ENCODE measurements at regions not wholly inside any gene's neighbourhood (a gene's known extent, or its start where the extent isn't known, plus 50 kb on each side); places are given as distances from the start of the nearest gene placed in this dataset.

DNA sequence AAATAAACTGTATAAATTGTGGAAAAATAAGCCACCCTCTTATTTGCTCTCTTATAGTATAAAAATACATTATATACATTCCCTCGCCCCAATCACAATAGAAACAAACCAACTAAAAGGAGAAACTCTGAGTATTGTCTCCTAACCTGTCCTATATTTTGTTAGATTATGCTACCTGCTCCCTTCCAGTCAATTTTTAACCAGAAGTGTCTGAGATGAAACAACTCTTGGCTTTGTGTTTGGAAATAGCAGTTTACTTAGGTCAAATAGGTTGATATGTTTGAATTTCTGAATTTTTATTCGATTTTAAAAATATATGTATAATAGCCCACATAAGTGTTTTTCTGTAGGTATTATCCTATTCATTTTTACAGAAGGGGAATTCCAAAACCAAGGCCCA, 475.0 kb upstream of the ZNF462 start:
- no peak for ATAC-seq
- TF ChIP-seq TCF4 (CRISPR knock-in tag; IDR thresholded peaks at IDR 0.05; ENCODE audit: borderline replicate concordance) (no peak), ISL1 (CRISPR knock-in tag; IDR thresholded peaks at IDR 0.05) (no peak), GLIS3 (CRISPR knock-in tag; IDR thresholded peaks at IDR 0.05) (no peak), ZFP30 (CRISPR knock-in tag; IDR thresholded peaks at IDR 0.05) (no peak), ZNF8 (CRISPR knock-in tag; IDR thresholded peaks at IDR 0.05) (no peak), ZNF70 (CRISPR knock-in tag; IDR thresholded peaks at IDR 0.05) (no peak), CSDC2 (CRISPR knock-in tag; IDR thresholded peaks at IDR 0.05) (no peak), TOX (CRISPR knock-in tag; IDR thresholded peaks at IDR 0.05; ENCODE audit: borderline replicate concordance) (no peak), ZC3H10 (CRISPR knock-in tag; IDR thresholded peaks at IDR 0.05) (no peak), RARB (CRISPR knock-in tag; IDR thresholded peaks at IDR 0.05) (no peak), PPARA (CRISPR knock-in tag; IDR thresholded peaks at IDR 0.05; ENCODE audit: borderline replicate concordance) (no peak), ZFP3 (CRISPR knock-in tag; IDR thresholded peaks at IDR 0.05) (no peak), ZNF565 (CRISPR knock-in tag; conservative IDR thresholded peaks at IDR 0.05; ENCODE audit: low read depth) (no peak), BACH2 (CRISPR knock-in tag; IDR thresholded peaks at IDR 0.05; ENCODE audit: borderline replicate concordance) (no peak)
- TF ChIP-seq, protein P1, sequence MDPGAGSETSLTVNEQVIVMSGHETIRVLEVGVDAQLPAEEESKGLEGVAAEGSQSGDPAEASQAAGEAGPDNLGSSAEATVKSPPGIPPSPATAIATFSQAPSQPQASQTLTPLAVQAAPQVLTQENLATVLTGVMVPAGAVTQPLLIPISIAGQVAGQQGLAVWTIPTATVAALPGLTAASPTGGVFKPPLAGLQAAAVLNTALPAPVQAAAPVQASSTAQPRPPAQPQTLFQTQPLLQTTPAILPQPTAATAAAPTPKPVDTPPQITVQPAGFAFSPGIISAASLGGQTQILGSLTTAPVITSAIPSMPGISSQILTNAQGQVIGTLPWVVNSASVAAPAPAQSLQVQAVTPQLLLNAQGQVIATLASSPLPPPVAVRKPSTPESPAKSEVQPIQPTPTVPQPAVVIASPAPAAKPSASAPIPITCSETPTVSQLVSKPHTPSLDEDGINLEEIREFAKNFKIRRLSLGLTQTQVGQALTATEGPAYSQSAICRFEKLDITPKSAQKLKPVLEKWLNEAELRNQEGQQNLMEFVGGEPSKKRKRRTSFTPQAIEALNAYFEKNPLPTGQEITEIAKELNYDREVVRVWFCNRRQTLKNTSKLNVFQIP (CRISPR knock-in tag; IDR thresholded peaks at IDR 0.05; ENCODE audit: borderline replicate concordance, low read depth), result no peak
- TF ChIP-seq, protein P2, sequence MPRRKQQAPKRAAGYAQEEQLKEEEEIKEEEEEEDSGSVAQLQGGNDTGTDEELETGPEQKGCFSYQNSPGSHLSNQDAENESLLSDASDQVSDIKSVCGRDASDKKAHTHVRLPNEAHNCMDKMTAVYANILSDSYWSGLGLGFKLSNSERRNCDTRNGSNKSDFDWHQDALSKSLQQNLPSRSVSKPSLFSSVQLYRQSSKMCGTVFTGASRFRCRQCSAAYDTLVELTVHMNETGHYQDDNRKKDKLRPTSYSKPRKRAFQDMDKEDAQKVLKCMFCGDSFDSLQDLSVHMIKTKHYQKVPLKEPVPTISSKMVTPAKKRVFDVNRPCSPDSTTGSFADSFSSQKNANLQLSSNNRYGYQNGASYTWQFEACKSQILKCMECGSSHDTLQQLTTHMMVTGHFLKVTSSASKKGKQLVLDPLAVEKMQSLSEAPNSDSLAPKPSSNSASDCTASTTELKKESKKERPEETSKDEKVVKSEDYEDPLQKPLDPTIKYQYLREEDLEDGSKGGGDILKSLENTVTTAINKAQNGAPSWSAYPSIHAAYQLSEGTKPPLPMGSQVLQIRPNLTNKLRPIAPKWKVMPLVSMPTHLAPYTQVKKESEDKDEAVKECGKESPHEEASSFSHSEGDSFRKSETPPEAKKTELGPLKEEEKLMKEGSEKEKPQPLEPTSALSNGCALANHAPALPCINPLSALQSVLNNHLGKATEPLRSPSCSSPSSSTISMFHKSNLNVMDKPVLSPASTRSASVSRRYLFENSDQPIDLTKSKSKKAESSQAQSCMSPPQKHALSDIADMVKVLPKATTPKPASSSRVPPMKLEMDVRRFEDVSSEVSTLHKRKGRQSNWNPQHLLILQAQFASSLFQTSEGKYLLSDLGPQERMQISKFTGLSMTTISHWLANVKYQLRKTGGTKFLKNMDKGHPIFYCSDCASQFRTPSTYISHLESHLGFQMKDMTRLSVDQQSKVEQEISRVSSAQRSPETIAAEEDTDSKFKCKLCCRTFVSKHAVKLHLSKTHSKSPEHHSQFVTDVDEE (CRISPR knock-in tag; IDR thresholded peaks at IDR 0.05), result no peak
- TF ChIP-seq, protein P3, sequence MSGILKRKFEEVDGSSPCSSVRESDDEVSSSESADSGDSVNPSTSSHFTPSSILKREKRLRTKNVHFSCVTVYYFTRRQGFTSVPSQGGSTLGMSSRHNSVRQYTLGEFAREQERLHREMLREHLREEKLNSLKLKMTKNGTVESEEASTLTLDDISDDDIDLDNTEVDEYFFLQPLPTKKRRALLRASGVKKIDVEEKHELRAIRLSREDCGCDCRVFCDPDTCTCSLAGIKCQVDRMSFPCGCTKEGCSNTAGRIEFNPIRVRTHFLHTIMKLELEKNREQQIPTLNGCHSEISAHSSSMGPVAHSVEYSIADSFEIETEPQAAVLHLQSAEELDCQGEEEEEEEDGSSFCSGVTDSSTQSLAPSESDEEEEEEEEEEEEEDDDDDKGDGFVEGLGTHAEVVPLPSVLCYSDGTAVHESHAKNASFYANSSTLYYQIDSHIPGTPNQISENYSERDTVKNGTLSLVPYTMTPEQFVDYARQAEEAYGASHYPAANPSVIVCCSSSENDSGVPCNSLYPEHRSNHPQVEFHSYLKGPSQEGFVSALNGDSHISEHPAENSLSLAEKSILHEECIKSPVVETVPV (CRISPR knock-in tag; IDR thresholded peaks at IDR 0.05), result no peak
- TF ChIP-seq, protein P4, sequence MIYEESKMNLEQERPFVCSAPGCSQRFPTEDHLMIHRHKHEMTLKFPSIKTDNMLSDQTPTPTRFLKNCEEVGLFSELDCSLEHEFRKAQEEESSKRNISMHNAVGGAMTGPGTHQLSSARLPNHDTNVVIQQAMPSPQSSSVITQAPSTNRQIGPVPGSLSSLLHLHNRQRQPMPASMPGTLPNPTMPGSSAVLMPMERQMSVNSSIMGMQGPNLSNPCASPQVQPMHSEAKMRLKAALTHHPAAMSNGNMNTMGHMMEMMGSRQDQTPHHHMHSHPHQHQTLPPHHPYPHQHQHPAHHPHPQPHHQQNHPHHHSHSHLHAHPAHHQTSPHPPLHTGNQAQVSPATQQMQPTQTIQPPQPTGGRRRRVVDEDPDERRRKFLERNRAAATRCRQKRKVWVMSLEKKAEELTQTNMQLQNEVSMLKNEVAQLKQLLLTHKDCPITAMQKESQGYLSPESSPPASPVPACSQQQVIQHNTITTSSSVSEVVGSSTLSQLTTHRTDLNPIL (CRISPR knock-in tag; IDR thresholded peaks at IDR 0.05; ENCODE audit: low read depth), result no peak

DNA sequence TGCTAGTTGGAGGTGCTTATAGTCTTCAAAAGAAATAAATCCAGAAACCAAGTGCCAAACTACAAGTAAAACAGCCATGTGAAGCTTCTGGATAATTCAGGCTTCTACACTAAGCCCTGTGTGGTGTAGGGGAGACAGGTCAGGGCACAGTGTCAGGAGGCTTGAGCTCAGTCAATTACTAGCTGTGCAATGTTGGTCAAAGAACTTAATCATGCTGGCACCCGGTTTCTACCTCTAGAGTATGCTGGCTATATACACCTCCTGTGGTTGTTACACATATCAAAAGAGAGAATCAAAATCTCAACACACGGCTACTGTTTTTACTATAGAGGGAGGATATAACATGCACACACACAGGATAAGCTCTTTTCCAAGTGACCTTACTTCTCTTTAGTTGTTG, 469.7 kb upstream of the ZNF462 start:
- TF ChIP-seq ZNF565 (CRISPR knock-in tag; conservative IDR thresholded peaks at IDR 0.05; ENCODE audit: low read depth) (no peak), ZNF70 (CRISPR knock-in tag; IDR thresholded peaks at IDR 0.05) (no peak), ESRRG (CRISPR knock-in tag; IDR thresholded peaks at IDR 0.05) (no peak), ZFP3 (CRISPR knock-in tag; IDR thresholded peaks at IDR 0.05) (no peak), OSR1 (CRISPR knock-in tag; IDR thresholded peaks at IDR 0.05) (no peak), TCF4 (CRISPR knock-in tag; IDR thresholded peaks at IDR 0.05; ENCODE audit: borderline replicate concordance) (no peak), PPARA (CRISPR knock-in tag; IDR thresholded peaks at IDR 0.05; ENCODE audit: borderline replicate concordance) (no peak), ARNTL (CRISPR knock-in tag; IDR thresholded peaks at IDR 0.05; ENCODE audit: borderline replicate concordance, low read depth) (no peak), BACH2 (CRISPR knock-in tag; IDR thresholded peaks at IDR 0.05; ENCODE audit: borderline replicate concordance) (no peak), ZFP30 (CRISPR knock-in tag; IDR thresholded peaks at IDR 0.05) (no peak), SNAI2 (CRISPR knock-in tag; IDR thresholded peaks at IDR 0.05) (no peak), RARB (CRISPR knock-in tag; IDR thresholded peaks at IDR 0.05) (no peak)
- TF ChIP-seq, protein P5, sequence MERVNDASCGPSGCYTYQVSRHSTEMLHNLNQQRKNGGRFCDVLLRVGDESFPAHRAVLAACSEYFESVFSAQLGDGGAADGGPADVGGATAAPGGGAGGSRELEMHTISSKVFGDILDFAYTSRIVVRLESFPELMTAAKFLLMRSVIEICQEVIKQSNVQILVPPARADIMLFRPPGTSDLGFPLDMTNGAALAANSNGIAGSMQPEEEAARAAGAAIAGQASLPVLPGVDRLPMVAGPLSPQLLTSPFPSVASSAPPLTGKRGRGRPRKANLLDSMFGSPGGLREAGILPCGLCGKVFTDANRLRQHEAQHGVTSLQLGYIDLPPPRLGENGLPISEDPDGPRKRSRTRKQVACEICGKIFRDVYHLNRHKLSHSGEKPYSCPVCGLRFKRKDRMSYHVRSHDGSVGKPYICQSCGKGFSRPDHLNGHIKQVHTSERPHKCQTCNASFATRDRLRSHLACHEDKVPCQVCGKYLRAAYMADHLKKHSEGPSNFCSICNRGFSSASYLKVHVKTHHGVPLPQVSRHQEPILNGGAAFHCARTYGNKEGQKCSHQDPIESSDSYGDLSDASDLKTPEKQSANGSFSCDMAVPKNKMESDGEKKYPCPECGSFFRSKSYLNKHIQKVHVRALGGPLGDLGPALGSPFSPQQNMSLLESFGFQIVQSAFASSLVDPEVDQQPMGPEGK (CRISPR knock-in tag; IDR thresholded peaks at IDR 0.05; ENCODE audit: borderline replicate concordance), result no peak
- TF ChIP-seq, protein P2 (CRISPR knock-in tag; IDR thresholded peaks at IDR 0.05), result no peak
- ATAC-seq, result no peak
